ENCODE measurements at regions not wholly inside any gene's neighbourhood (a gene's known extent, or its start where the extent isn't known, plus 50 kb on each side); places are given as distances from the start of the nearest gene placed in this dataset.

DNA sequence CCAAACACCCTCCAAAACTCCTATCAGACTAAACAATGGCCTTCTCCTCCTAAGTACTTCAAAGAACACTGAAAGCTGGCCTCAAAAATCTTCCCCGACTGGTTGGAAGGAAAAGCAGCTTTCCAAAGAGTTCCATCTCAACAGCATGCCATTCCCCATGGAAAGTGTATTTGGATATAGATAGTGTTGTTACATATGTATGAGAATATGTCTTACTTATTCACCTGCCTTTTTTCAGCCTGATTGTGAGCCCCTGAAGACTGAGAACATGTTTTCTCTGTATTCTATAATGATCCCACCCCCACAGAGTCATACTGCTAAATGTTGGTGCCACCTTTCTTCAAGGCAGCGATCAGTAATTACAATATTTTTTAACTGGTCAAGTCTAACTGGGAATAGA, 185.4 kb upstream of the G2E3 start:
- DNase-seq (ENCODE audit: low read depth): no peak

DNA sequence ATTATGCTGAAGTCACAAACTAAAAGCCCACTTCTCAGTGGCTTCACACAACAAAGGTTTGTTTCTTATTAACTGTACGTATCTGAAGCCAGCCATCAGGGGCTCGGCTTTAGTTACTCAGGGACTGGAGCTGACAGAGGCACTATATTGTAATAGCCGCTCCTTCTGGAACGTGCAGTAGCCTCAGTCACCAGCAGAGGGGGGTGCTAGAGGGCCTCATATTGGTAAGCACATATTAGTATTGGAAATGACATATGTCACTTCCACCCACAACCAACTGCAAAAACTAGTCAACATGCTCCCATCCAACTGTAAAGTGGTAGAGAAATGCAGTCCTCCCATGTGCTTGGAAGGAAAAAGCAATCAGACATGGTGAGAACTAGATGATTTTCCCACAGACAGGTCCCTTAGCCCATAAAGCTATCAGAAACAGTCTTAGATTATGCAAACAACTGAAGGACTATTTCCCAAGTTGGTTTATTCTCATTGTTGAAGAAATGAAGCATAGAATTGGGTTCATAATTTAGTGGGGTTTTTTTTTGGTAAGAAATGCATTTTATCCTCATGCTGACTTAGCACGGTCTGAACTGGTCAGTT, 183.6 kb upstream of the G2E3 start:
- DNase-seq (ENCODE audit: low read depth): peak; percentile 64
- TF ChIP-seq, protein P1, sequence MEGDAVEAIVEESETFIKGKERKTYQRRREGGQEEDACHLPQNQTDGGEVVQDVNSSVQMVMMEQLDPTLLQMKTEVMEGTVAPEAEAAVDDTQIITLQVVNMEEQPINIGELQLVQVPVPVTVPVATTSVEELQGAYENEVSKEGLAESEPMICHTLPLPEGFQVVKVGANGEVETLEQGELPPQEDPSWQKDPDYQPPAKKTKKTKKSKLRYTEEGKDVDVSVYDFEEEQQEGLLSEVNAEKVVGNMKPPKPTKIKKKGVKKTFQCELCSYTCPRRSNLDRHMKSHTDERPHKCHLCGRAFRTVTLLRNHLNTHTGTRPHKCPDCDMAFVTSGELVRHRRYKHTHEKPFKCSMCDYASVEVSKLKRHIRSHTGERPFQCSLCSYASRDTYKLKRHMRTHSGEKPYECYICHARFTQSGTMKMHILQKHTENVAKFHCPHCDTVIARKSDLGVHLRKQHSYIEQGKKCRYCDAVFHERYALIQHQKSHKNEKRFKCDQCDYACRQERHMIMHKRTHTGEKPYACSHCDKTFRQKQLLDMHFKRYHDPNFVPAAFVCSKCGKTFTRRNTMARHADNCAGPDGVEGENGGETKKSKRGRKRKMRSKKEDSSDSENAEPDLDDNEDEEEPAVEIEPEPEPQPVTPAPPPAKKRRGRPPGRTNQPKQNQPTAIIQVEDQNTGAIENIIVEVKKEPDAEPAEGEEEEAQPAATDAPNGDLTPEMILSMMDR (IDR thresholded peaks at IDR 0.05; ENCODE audit: low read length, missing control alignments): peak; percentile 94
- no peak overlapping the region for H3K4me3 ChIP-seq (replicated peaks; ENCODE audit: low read depth, low read length)

More for the DNA sequence above, 185.4 kb upstream of the G2E3 start:
- TF ChIP-seq, protein P1 (IDR thresholded peaks at IDR 0.05; ENCODE audit: low read length, missing control alignments): no peak
- H3K4me3 ChIP-seq (replicated peaks; ENCODE audit: low read depth, low read length): no peak overlapping the region

DNA sequence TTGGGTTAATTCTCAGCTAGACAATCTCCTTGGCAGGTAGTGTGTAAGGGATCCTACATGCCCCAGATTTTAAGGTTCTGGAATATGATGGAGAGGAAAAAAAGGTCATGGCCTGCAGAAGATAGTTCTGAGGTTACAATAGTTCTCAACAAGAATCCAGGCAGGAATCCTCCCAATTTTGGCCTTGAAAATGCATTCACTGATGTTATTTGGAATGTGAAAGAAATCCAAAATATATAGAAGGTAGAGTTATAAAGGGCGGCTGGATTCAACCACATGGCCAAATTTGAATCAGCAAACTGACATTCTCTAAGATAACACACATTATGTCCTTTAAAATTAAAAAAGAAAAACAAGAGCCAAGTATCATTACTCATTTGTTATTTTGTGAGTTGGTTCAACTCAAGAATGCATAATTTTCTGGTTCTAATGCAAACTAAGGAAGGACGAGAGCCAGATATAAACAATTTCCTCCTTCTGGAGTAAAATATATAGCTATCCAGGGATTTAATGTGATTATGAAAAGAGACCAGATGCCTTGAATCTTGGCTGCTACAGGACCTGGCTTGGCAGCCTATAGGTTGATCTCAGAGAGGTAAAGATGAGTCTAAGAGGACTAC, 177.0 kb upstream of the G2E3 start:
- H3K4me3 ChIP-seq (replicated peaks; ENCODE audit: low read depth, low read length): no peak overlapping the region
- no peak for DNase-seq (ENCODE audit: low read depth)
- TF ChIP-seq, protein P1 (IDR thresholded peaks at IDR 0.05; ENCODE audit: low read length, missing control alignments): no peak

DNA sequence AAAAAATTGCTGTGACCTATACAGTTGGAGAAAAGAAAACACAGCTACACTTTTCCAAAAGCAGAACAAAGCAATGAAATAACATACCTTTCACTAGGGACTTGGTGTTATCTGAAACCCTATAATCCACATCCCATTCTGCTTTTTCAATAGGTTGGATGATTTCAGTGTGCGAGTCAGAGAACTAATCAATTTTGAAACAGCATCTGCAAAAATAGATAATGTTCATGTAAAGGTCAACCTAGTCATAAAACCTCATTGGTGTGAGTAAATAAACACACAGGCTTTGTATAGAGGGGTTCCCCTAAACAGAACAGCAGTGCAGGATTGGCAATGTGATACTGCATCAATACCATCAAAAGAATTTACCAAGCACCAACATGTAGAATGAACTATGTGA, 173.0 kb upstream of the G2E3 start:
- no peak overlapping the region for H3K4me3 ChIP-seq (replicated peaks; ENCODE audit: low read depth, low read length)
- DNase-seq (ENCODE audit: low read depth): no peak
- TF ChIP-seq, protein P1 (IDR thresholded peaks at IDR 0.05; ENCODE audit: low read length, missing control alignments): no peak

DNA sequence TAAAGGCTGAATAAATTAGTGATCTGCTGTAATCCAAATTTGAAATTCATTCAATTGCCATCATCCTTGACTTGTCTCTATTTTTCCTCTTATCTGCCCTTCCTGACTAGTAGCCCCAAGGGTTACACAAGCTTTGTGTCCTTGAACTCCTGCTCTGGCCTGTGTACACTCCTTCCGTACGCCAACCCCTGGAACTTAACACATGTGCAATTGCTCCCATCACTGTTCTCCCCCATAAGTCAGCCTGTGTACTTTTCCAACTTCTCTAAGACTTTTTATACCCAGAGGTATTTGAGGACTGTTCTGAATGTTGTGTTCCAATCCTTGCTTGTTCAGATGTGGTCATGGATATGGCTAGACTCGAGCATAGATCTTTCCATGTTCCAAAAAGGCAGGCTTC, 171.1 kb upstream of the G2E3 start:
- TF ChIP-seq, protein P1 (IDR thresholded peaks at IDR 0.05; ENCODE audit: low read length, missing control alignments): no peak
- H3K4me3 ChIP-seq (replicated peaks; ENCODE audit: low read depth, low read length): no peak overlapping the region
- DNase-seq (ENCODE audit: low read depth): no peak

DNA sequence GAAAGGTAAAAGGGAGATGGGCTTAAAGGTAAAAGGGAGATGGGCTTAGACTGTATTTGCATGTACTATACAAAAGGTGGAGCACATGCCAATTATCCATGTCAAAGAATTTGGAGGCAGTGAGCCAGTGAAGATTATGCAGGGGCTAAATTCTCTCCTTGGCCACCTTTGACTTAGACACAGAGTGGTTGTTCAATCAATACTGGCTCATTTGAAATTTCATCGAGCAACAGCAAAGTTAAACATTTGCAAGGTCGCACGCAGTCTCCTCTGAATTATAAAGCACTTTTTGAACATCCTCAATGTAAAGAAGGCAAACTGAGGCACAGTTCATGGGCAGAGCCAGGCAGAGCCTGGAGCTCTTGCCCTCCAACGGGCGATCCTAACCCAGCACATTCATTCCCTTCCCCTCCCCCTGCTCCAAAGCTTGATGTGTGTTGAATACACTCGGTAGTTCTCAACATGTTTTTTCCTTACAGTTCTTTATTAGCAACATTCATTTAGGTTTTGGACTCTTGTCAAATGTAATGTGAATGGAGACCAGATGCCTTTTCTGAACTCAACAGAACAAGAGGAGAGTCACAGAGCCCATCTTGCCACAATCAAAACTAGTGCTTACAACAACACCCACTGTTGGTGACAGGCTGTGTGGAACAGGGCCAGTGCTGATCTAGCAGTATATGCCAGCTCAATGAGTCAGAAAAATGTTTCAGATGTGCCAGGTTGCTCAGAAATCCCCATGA, 169.7 kb upstream of the G2E3 start:
- DNase-seq (ENCODE audit: low read depth): no peak
- TF ChIP-seq, protein P1 (IDR thresholded peaks at IDR 0.05; ENCODE audit: low read length, missing control alignments): no peak
- no peak overlapping the region for H3K4me3 ChIP-seq (replicated peaks; ENCODE audit: low read depth, low read length)

Data from fibroblast of pulmonary artery (primary cell).